Anterior cingulate cortex (tissue), 58 donors: ENCODE measurements at regions not wholly inside any gene's neighbourhood (a gene's known extent, or its start where the extent isn't known, plus 50 kb on each side); places are given as distances from the start of the nearest gene placed in this dataset.

ENCODE experiments used
- DNase-seq, 58 donors: peaks; one replicate each; lab custom pipeline; 2025; lab: John Stamatoyannopoulos, UW

DNA sequence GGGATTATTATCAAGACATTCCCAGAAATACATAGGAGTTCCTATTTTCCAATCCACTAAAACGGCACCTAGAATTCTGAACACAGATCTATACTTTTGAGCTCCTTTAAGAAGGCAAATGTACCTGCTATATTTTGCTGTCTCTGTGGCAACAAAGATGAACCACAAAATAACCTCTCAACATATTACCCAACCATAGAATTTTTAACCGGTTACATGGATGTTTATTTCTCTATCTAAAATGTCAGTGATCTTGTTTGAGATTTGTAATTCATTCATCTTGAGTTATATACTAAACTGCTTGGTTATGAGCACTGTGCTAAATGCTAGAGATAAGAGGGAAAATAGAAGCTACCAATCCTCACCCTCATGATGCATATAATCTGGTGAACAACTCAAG, 117.5 kb upstream of the HMGCLL1 start:
- no peak for DNase-seq

- no peak for DNase-seq
These were observed 117.0 kb upstream of the HMGCLL1 start for GRCh38 chr6:55696041-55696440.

- no peak for DNase-seq
These were observed 115.8 kb upstream of the HMGCLL1 start for GRCh38 chr6:55694759-55695158.

- DNase-seq, result no peak
These were observed 115.2 kb upstream of the HMGCLL1 start for GRCh38 chr6:55694148-55694547.

- no peak for DNase-seq
These were observed 100.5 kb upstream of the HMGCLL1 start for GRCh38 chr6:55679503-55679902.

DNA sequence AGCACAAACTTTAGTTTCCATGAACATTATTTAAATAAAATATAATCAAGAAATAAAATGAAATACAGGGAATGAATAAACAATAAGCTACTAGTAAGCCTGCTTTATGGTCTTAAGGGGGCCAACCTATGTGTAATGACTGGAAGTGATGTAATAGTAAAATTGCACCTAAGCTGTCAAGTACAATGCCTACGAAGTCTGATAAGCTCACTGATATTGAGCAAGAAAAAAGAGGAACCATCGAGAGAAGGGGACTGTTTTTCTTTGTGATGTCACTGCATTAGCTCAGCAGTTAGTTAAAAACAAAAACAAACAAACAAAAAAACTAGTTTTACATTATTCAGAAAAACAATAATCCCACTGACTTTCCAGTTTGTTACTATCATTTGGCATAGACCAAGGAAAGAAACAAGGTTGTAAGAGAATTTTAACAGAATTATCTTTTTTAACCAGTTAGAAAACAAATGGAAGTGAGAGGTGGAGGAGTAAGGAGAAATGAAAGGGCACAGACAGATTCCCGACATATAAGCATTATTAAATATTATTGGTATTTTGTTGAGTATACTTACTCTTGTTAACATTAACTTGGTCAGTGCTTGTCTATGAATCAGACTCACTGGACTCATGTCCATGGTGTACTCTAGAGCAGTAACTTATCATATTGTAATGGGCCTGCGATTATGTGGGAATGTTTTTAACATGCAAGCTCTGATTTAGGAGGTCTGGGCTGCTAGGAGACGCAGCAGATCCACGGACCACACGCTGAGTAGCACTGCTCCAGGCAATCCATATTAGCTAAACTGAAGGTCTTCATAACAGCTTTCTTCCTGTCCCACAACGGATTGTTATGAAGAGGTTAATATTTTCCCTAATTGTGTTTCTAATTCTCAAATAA, 99.6 kb upstream of the HMGCLL1 start:
- DNase-seq, result no peak

GRCh38 chr6:55676736-55677135, 97.7 kb upstream of the HMGCLL1 start:
- DNase-seq, result no peak

- DNase-seq, result no peak
These were observed 96.9 kb upstream of the HMGCLL1 start for GRCh38 chr6:55675941-55676340.

DNA sequence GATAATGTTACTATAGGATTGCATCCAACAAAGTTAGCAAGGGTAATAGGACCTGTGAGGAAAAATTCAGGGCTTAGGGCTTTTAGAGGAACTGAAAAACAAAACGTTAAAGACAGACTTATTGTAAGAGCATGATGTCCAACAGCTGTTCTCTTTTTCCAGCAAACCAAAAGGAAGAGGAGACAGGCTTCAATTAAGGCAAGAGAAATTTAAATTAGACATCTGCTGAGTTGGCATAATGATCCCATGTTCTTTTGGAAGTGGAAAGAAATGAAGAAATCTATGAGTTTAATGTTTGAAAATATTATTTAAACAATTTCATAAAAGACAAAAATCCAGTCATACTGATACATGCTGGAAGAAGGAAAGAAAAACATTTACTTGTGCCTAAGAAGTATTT, 95.7 kb upstream of the HMGCLL1 start:
- no peak for DNase-seq

- no peak for DNase-seq
These were observed 91.9 kb upstream of the HMGCLL1 start for GRCh38 chr6:55670850-55671413.

GRCh38 chr6:55669028-55669427, 90.0 kb upstream of the HMGCLL1 start:
- no peak for DNase-seq

- DNase-seq, result no peak
These were observed 89.6 kb upstream of the HMGCLL1 start for GRCh38 chr6:55668591-55668990.

DNA sequence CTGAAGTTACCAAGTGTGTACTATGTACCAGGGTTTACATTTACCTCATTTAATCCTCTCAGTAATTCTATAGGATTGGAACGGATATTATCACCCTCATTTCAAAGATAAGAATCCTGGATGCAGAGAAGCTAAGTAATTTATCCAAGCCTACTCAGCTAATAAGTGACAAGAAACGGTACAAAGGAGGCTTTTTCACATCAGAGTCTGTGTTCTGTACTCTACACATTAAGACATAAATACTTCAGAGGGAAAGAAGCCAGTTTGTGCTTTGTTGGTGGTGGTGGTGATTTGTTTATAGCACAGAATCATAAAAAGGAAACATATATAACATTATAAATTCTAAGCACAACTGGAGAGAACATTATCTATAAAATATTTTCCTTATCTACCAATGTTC, 88.3 kb upstream of the HMGCLL1 start:
- no peak for DNase-seq

GRCh38 chr6:55666606-55667225, 87.7 kb upstream of the HMGCLL1 start:
- no peak for DNase-seq

DNA sequence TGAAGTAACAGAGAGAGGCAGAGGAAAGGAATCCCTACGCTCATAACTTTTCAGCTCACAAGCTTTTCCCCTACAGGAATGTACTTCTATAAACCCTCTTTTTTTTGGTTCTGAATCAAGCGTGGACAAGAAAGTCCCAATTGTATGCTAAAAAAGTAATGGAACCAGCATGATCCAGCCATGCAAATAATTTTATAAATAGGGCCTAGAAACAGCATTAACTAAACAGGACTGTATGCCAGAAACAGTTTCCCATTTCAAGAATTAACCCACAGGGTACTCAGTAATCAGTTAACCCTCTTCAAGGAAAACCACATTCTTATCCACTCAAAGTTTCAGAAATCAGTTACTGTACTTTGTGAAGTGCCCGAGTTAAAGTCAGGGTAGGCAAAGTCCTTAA, 87.0 kb upstream of the HMGCLL1 start:
- DNase-seq, result no peak

GRCh38 chr6:55664591-55665587, 85.9 kb upstream of the HMGCLL1 start:
- no peak for DNase-seq

DNA sequence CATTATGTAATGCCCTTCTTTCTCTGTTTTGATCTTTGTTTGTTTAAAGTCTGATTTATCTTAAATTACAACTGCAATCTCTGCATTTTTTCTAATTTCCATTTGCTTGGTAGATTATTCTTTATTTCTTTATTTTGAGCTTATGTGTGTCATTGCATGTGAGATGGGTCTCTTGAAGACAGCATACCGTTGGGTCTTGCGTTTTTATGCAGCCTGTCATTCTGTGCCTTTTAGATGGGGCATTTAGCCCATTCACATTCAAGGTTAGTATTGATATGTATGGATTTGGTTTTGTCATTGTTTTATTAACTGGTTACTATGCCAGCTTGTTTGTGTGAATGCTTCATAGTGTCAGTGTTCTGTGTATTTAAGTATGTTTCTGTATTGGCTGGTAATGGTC, 84.9 kb upstream of the HMGCLL1 start:
- DNase-seq, result no peak

DNA sequence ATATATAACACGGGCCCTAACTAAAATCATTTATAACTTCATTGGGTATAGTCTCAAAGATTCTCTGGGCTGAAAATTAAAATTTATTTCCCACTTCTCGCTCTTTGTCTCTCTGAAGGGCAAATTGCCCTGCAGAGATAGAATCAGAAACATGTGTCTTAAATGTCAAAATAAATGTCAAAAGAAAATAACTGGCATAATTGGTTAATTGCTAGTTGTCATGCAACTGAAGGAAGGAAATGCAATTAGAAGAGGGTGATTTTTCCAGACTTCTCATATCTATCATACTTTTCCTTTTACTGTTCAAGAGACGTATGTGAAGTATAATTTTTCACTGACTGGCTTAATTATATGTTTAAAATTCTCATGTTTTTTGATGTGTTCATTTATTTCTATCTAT, 80.3 kb upstream of the HMGCLL1 start:
- no peak for DNase-seq

DNA sequence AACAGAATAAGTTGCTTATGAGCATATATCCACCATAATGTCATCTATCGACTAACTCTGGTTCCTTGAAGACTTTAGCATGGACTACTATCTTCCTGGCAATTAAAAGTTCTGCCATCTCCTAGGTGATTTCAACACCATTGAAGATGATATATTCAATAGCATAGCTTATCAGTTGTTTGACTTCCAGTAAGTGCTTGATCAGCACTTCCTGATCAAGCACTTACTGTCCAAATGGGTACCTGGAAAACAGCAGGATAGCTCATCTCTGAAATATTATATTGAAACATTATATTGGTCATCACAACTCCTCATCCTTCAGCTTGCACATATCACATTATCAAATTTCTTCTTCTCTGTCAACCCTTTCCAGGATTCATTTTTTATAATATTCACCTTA, 75.5 kb upstream of the HMGCLL1 start:
- DNase-seq, result no peak

- no peak for DNase-seq
These were observed 73.4 kb upstream of the HMGCLL1 start for GRCh38 chr6:55652429-55652828.

DNA sequence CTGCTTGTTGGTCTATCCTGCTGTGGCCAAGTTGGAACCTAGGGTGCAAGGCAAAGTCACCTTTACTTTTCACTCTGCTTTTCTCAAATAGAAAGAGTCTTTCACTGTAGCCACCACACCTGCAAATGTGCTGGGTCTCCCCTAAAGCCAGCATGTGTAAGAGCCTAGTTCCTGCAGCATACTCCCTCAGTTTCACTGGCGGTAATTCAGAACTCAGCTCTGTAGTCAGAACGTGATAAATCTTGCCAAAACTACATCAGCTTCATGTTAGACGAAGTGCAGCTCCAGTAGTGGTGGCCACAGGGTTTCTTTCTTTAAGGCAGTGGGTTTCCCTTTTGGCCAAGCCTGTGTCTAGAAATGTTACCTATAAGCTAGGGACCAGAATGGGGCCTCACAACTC, 72.0 kb upstream of the HMGCLL1 start:
- DNase-seq, result no peak
